Dedifferentiated amniotic fluid mesenchymal stem cell (primary cell): ENCODE measurements at regions not wholly inside any gene's neighbourhood (a gene's known extent, or its start where the extent isn't known, plus 50 kb on each side); places are given as distances from the start of the nearest gene placed in this dataset.

Source experiments
- DNase-seq: peaks from one replicate; pipeline ENCODE4 v3.0.0-alpha.2; 2016; ENCODE audit errors: extremely low spot score

GRCh38 chr14:94924189-94924588 lies 154.3 kb upstream of the GSC start:
- DNase-seq, result no peak

DNA sequence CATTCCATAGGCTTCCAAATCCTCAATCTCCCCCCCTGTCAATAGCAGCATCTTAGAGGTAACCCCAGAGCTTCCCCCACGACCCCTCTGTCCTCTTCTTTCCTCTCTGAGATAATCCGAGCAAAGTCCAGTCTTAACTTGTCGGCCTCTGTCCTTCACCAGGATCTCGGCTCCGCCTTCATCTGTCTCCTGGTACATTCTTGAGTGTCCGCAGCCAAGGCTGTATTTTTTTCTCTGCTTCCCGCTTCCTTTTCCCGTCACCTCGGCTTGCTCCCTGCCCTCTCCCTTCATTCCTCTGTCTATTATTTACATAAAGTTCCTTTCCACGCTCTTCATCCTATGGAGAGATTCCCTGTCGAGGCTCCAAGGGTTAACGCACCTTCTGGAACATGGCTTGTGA lies 153.9 kb upstream of the GSC start:
- no peak for DNase-seq

DNA sequence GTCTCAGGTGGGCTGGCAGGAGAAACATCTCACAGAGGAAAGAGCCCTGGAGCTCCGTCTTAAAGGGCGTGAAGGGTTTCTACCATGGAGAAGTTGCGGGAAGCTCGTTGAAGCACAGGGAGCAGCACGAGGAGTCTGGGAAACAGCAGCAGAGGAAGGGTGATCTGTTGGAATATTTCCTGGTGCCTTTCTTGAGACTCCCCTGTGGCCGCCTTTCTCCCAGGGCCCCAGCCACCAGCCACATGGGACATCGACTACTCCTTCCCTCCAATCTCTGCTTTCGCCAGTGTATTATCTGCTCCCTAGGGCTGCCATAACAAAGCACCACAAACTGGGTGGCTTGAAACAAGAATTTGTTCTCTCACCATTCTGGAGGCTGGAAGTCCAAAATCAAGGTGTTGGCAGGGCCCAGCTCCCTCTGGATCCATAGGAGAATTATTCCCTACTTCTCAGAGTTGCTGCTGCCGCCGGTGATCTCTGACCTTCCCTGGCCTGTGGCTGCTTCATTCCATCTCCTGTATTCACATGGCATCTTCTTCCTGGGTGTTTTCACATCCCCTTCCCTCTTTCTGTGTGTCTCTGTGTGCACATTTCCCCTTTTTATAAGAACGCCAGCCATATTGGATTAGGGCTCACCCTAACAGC lies 152.8 kb upstream of the GSC start:
- no peak for DNase-seq

- DNase-seq, result no peak
Observed at GRCh38 chr14:94921882-94922585, 152.1 kb upstream of the GSC start.

GRCh38 chr14:94921456-94921855 lies 151.5 kb upstream of the GSC start:
- no peak for DNase-seq

GRCh38 chr14:94919896-94920295 lies 150.0 kb upstream of the GSC start:
- DNase-seq, result no peak

- no peak for DNase-seq
Observed at GRCh38 chr14:94918896-94919295, 149.0 kb upstream of the GSC start.

GRCh38 chr14:94917041-94917600 lies 147.2 kb upstream of the GSC start:
- DNase-seq, result no peak

GRCh38 chr14:94914191-94914590 lies 144.3 kb upstream of the GSC start:
- no peak for DNase-seq

- DNase-seq, result peak; percentile 26
Observed at GRCh38 chr14:94907626-94908261, 137.8 kb upstream of the GSC start.

DNA sequence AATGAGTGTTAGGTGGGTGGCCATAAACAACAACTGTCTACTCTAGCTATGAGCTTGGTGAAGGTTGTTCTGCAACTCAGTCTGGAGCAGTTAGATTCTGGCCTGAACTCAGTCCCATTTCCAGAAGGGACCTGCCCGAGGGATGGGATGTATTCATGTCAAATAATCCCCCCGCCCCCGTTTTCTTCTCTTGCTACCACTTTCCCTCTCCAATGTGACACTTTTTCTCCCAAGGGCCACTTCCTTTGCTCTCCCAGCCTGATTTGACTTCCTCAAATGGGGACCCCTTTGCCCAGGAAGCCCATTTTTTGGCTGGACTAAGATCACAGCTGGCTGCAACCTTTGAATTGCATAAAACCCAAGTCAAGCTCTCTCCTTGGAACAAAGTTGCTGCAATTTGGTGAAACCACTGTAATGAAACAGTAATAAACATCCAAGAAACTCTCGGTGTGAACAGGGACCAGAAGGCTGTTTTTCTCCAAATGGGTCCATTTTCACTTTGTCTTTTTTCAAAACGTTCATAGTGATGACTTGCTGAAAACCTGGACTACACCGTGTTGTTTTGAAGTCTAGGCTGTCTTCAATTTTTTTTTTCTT lies 137.2 kb upstream of the GSC start:
- peak; percentile 19 for DNase-seq

GRCh38 chr14:94906577-94906976 lies 136.7 kb upstream of the GSC start:
- DNase-seq, result no peak

GRCh38 chr14:94904636-94905035 lies 134.7 kb upstream of the GSC start:
- peak; percentile 93 for DNase-seq

GRCh38 chr14:94903883-94904282 lies 134.0 kb upstream of the GSC start:
- no peak for DNase-seq

- no peak for DNase-seq
Observed at GRCh38 chr14:94903338-94903737, 133.4 kb upstream of the GSC start.

GRCh38 chr14:94897561-94897960 lies 127.6 kb upstream of the GSC start:
- no peak for DNase-seq

GRCh38 chr14:94897082-94897481 lies 127.2 kb upstream of the GSC start:
- DNase-seq, result peak; percentile 55

DNA sequence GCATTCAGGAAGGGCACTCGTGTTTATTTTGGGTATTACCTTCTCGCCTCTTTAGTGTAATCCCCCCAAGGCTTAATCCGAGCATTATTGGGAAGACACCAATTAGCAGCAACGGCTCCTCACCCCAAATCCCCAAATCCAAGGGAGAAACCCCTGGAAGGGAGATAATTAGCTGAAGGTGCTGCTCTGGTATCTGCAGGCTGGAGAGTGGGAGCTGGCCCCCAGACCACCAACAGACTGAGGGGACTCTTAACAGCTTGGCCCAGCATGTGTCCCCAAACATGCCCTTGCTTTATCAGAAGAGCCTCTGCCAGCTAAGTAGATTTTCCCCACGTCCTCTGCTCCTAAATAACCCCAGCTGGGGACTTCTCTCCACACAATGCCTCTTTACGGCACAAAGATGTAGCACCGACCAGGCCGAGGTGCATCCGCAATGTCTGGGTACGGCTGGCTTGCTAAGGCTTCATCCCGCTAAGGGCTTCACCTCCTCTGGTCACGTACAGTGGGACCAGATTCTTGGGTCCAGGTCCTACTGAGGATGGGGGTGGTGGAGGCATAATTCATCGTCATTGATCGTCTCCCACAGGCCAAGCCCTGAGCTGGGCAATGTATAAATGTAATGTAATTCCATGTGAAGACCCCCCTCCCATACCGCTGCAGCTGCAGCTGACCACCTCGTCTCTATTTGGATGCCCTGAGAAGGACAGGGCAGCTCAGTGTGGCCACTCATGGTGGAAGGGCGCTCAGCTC lies 123.7 kb upstream of the GSC start:
- DNase-seq, result no peak

DNA sequence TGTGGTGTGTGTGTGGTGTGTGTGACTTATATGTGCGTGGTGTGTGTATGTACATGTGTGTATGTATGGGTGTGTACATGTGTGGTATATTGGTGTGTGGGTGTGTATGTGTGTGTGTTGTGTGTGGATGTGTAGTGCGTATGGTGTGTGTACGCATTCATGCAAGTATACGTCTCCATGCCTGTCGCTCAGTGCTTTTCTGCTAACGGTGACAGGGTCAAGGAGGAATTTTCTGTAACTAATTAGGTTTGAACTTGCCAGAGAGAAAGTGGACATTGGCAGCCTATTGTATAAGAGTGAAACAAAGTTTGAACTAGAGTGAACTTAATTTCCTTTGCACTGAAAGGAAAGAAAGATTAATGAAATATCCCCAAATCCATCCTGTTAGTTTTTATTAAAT lies 120.9 kb upstream of the GSC start:
- no peak for DNase-seq

DNA sequence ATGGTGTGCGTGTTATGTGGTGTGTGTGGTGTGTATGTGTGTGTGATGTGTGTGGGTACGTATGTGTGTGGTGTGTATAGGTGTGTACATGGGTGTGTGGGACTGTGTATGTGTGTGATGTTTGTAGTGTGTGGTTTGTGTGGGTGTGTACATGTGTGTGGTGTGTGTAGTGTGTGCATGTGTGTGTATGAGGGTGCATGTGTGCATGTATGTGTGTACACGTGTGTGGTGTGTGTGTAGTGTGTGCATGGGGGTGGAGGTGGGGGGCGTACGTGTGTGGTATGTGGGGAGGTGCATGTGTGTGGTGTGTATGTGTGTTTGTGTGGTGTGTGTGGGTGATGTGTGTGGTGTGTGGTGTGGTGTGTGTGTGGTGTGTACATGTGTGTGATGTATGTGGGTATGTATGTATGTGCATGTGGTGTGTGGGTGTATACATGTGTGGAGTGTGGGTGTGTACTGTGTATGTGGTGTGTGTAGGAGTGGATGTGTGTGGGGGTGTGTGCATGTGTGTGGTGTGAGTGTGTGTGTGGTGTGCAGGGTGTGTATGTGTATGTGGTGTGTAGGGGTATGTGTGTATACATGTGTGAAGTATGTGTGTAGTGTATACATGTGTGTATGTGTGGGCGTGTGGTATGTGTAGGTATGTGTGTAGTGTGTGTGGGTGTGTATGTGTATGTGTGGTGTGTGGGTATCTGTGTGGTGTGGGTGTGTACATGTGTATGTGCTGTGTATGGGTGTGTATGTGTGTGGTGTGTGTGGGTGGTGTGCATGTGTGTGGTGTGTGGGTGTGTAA lies 119.8 kb upstream of the GSC start:
- no peak for DNase-seq

DNA sequence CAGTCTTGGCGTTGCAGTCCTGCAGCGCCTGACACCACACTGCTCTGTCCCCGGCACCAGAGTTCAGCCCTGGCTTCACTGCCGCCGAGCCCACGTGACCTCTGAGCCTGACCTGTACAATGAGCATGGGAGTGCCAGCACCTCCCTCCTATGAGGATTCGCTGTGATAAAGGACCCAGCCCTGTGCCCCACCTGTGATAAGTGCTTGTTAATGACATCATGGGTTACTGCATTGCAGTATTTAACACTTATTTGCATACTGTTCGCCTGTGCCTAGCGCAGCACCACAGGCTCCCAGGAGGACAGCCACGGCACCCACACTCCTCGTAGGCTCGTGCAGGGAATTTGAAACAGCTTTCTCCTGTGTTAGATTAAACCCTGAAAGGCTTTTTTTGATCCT lies 118.2 kb upstream of the GSC start:
- DNase-seq, result no peak
